ENCODE measurements at regions not wholly inside any gene's neighbourhood (a gene's known extent, or its start where the extent isn't known, plus 50 kb on each side); places are given as distances from the start of the nearest gene placed in this dataset.
"Not testable (repeated sequence)": the region's sequence is repeated elsewhere in the genome, so short reads cannot be mapped to it uniquely, and the experiment has no call there.

DNA sequence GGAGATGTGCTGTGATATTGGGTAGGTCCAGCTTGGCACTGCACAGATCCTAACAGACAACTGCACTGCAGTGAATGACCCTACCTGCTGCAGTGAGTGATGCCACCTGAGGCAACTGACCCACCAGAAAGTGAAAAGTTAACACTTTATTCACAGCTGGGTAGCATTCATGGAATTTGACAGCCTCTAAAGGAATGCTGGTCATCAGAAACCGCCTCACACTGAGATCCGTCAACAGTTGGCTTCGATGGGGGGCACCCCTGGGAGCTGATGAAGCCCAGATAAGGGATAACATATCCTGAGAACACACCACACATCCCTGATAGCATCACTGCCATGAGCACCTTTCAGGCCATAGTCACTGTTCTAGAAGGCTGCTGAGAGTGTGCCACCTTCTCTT is 272.4 kb upstream of the CRY1 start:
- no peak for DNase-seq (ENCODE audit: extremely low read depth, low read depth)

DNA sequence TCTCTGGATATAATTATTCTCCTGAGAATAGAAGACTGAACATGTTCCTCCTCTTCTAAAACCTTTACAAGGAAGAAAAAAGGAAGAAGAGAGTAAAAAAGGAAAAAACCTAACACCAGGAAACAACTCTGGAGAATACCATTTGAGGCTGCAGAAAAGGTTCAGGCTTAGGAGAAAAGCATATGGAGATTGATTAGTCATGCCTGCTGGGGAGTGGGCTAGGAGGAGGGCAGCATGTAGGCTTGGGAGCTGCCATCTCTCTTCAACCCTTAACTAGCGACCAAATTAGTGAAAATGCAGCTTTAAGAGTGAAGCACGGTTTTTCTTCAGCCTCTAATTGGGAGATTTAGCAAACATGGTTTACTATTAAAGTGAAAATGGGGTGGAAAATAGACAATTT is 273.0 kb upstream of the CRY1 start:
- no peak for DNase-seq (ENCODE audit: extremely low read depth, low read depth)

DNA sequence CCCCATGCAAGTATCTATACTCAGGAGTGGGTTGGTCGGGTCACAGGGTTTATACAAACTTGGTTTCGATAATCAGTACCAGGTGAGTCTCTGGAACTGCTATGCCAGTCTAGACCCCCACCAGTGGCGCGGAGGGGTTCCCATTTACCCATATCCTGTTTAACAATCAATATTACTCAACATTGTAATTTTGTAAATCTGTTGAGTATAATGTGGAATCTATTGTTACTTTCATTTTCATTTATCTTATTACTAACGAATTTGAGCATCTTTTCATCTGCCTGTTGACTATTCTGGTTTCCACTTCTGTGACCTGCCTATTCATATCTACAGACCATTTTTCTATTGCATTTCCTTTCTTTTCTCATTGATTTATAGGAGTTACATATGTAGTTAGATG is 275.2 kb upstream of the CRY1 start:
- DNase-seq (ENCODE audit: extremely low read depth, low read depth) = no peak

DNA sequence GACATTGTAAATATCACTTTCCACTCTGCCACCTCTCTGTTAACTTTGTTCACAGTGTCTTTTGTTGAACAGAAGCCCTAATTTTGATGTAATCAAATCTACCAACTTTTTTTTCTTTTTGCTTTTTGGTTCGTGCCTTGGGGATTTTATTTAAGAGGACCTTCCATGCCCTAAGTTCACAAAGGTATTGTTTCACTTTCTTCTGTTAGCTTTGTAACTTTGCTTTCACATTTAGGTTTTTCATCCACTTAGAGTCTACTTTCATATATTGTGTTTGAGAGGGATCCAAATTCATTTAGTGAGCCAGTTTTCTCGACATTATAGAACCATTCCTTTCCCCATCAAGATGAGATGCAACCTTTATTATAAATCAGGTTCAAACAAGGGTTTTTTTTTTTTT is 275.7 kb upstream of the CRY1 start:
- no peak for DNase-seq (ENCODE audit: extremely low read depth, low read depth)

DNA sequence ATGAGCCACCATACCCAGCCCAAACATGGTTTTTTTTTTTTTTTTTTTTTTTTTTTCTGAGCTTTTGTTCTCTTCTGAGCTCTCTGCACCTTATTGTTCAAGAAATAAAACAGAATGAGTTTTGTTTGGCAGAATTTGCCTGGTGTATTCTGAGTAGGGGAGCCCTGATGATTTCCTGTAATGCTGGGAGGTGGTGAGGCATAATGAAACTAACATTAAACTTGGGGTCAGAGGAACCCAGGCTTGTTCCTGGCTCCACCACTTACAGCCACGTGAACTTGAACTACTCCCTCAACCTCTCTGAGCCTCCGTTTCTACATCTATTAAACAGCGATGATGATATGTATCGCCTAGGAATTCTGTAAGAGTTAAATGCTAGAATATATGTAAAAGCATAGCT is 276.3 kb upstream of the CRY1 start:
- DNase-seq (ENCODE audit: extremely low read depth, low read depth) = no peak

DNA sequence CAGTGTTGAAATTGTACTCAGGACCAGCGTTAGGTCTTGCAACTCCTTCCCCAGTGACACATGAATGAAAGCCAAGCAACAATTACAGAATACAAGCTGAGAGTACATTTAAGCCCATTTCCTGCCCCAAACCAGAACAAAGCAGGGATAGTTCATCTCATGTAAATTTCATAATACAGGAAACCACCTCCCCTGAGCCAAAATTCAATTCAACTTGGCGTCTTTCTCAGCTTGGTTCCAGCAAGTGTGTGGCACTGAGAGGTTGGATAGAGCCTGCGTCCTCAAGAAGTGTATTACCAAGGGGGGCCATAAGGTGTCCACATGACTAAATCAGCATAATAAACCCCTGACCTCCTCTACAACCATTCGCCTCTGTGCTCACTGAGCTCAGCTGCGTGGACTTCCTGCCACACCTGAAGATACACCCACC is 278.9 kb upstream of the CRY1 start:
- DNase-seq (ENCODE audit: extremely low read depth, low read depth) = no peak

DNA sequence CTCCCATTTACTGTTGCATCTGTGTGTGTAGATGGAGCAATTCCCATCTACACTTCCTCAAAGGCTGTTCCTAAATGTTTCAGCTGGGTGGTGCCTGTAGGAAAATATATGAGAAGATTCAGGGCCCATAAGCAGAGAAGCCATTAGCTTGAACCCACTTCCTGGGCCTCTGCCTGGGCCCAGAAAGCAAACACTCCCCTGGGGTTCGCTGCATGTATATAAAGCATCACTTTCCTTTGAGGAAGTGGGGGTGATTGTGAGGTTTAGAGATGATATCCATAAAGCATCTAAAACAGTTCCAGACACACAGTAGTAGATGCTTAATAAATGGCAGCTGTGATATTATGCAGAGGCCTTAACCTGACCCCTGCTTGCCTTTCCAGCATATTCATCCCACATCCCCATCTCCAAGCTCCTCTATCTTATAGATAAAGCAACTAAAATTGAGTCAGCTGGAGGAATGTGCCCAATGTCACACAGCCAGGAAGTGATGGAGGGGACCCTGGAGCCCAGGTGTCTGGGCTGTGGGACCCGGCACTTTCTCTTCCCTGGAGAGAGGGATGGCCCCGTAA is 280.0 kb upstream of the CRY1 start:
- DNase-seq (ENCODE audit: extremely low read depth, low read depth) = no peak

DNA sequence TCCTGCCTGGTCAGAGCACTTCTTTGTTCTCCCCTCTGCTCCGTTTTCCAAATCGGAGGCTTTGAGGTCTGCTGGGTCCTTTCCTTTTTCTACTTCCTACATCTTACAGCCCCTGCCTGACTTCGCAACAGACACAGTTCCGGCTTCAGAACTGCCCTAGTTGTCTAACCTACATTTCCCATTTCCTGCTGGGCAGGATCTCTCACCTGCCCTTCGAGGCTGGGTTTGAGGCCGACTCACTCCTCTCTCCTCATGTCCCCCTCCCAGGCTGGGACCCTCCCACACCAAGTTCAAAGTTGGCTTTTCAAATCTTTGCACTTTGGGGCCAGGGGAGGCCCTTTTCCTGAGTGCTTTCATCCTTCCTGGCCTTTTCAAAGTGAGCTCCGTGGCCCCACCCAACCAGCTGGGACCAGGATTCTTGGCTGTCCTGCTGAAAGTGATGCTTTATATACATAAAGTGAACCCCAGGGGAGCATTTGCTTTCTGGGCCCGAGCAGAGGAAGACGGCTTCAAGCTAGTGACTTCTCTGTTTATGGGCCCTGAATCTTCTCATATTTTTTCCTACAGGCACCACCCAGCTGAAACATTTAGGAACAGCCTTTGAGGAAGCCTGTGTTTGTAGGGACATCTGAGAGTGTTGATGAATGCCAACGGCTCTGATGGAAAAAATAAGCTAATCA is 281.0 kb upstream of the CRY1 start:
- DNase-seq (ENCODE audit: extremely low read depth, low read depth) = no peak

DNA sequence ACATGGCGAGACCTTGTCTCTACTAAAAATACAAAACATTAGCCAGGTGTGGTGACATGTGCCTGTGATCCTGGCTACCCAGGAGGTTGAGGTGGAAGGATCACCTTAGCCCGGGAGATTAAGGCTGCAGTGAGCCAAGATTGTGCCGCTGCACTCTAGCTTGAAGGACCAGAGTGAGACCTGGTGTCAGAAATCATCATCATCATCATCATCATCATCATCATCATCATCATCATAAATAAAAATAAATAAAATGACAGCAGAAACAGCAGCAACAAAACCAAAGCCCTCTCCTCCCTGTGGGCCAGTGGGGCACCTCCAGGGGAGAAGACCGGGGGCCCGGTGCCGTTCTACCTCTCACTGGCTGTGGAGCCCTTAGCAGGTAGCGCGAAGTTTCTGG is 281.9 kb upstream of the CRY1 start:
- DNase-seq (ENCODE audit: extremely low read depth, low read depth) = no peak

DNA sequence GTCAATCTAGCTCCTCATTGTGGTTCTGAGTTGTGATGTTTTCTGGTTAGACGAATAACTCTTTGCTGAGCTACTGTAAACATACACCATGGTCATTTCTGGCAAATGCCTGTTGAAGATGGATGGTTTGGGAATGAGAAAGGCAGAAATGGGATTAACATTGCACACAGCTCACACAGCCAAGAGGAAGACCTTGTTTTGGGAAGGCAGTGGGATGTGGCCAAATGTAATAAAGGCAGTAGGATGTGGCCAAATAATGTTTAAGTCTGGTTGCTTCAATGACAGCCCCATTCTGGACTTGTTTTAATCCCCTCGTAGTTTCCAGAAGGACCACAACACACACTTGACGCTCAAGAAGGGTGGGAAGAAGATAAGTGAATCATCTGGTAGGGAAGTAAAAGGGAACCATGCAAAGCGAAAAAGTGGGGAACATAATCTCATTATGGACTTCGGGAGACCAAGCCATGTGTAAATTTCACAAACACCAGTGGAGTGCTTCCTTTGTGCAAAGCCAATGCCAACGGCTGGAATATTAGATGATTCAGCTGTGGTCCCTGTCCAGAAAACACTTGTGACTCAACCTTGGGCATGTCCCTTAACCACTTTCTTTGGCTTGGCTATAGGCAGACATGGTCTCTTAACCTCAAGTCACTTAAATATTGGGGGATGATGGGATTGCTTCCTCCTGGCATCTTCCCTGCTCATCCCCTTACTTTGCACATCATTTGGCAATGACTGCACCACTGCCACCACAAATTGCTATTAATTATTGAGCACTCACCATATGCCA is 284.4 kb upstream of the CRY1 start:
- DNase-seq (ENCODE audit: extremely low read depth, low read depth) = no peak

DNA sequence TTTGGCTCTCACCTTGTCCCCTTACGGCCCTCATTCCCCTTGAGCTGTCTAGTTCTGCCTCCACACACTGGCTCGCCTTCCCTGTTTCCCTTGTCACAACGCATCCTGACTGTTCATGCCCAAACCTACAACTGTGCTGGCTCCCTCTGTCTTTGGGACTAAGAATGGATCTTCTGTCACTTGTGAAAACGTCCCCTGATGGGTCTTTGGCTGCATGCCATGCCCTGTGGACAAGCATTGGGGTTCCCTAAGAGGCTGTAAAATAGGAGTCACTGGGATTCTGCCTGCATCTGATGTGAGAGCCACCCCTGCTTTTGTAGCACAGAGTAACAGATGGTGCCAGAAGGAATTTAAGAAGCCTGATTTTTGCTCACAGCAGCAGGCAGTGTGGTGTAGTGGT is 285.3 kb upstream of the CRY1 start:
- no peak for DNase-seq (ENCODE audit: extremely low read depth, low read depth)

DNA sequence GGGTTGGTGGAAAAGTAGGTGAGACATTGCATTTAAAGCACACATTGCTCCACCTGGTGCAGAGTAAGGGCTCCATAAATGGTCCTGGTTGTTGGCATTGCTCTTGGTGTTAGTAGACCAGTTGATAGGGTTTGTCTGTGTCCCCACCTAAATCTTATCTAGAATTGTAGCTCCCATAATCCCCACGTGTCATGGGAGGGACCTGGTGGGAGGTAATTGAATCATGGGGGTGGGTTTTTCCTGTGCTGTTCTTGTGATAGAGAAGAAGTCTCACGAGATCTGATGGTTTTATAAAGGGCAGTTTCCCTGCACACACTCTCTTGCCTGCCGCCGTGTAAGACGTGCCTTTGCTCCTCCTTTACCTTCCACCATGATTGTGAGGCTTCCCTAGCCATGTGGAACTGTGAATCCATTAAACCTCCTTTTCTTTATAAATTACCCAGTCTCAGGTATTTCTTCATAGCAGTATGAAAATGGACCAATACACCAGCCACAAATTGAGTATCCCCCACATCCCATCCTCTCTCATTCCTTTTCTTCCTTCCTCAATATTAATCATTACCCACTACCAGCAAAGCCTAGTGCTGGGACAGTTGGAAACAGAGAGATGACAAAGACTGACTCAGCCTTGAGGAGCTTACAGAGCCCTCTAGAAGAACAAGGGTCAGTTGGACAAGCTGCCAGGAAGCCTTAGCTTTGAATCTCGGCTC is 285.9 kb upstream of the CRY1 start:
- DNase-seq (ENCODE audit: extremely low read depth, low read depth) = not testable (repeated sequence)

DNA sequence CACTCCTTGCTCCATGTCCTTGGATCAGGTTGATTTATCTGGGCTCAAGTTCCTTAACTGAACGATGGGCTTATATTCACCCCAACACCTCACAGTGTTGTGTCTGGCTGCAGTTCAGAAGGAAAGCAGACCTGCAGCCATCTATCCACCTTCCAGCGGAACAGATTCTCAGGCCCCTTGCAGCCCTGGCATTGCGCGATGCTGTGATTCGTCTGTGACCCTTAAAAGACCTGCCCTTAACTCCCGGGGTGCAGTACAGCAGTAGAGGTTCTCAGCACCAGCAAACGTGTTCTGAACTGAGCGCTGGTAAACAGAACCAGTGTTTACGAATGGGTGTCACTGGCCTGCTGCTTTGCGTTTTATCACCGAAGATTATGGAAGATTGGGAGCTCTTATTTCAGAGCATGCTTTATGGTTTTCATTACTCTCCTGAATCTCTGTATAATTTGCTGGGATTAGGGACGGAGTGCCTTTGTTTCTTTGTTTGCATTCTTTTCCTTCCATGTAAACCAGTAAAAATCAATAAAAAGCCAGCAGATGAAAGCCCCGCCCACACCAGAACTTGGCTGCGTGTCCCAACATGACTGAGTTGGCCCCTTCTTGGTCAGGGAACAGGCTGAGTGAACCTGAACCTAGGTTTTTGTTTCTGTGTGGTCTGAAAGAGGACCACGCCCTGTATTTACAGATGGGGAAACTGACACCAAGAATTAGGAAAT is 286.7 kb upstream of the CRY1 start:
- no peak for DNase-seq (ENCODE audit: extremely low read depth, low read depth)

DNA sequence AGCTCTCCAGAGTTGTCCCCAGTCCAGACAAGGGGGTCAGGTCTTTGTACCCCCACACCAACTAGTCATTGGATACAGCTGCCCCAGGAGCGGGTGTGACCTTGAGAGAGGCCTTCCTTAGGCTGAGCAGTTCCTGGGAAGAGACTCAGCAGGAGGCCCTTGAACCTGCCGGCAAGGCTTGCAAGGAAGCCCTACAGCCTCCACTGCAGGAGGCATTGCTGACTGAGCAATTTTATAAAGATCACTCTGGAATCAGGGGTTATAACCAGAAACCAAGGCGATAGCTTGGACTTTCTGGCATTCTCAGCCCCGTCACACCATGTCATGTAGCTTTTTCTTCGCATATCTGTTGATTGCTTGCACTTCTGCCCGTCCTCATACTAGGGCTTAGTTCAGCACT is 291.3 kb upstream of the CRY1 start:
- DNase-seq (ENCODE audit: extremely low read depth, low read depth) = no peak

DNA sequence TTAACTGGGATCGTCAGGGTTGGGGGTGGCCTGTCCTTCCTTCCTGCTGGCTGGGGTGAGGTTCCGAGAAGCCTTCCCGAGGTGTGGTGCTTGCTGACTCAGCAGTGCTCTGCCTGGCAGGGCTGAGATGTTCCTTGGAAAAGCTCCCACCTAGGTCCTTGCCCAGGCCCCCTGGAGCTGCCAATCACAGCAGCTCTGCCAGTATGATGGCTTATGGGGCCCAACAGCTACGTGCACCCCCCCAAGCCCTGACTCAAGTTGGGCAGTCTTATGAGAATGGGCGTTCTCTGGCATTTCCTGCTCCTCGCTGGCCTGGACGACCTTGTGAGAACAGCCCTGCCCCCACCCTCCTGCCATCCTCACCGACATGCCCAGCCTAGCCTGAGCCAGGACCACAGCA is 292.2 kb upstream of the CRY1 start:
- no peak for DNase-seq (ENCODE audit: extremely low read depth, low read depth)

DNA sequence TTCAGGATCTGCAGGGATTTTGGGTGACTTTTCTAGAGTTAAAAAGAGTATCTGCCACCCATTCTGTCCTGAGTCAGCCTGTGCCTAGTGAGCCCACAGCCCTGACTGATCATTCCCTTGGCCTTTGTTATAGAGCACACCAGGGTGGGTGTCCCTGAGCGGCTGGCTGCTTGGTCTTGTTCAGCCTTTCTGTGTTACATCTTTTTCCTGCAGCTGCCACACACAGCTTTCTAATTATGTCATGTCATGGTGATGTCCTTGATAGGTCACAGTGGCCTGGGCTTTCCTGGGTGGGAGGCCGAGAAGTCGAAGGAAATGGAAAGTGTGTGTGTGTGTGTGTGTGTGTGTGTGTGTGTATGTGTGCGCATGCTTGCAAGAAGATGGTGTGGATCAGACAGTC is 293.2 kb upstream of the CRY1 start:
- no peak for DNase-seq (ENCODE audit: extremely low read depth, low read depth)

DNA sequence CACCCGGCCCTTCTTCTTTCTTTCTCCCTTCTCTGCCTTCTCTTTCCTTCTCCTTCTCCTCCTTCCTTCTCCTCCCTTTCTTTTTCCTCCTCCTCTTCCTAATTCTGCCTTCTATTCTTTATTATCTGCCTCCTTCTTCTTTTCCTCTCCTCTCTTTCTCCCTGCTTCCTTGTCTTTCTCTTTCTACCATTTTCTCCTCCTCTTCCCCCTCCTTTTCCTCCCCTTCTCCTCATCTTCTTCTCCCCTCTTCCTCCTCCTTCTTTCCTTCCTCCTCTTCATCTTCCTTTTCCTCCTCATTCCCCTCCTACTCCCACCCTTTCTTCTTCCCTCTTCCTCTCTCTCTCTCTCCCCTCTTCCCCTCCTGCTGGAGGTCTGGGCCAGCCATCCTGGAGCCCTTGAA is 294.9 kb upstream of the CRY1 start:
- DNase-seq (ENCODE audit: extremely low read depth, low read depth) = no peak

DNA sequence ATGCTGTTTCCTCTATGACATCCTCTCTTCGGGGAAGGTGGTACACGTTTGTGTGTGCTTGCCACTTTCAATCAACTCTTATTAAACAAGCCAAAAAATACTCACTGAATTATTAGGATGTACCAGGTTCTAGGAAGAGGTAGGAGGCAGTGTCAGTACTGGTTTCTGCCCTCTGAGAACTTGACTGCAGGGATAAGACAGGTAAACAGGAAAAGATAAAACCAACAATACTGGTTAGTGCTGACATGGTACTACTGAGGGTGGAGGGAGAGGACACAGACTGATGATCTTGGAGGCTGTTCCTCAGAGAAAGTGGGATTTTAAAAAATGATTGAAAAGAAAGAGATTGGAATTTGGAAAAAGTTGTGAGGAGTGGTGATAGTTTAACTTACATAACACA is 295.2 kb upstream of the PWP1 start:
- no peak for DNase-seq (ENCODE audit: extremely low read depth, low read depth)

DNA sequence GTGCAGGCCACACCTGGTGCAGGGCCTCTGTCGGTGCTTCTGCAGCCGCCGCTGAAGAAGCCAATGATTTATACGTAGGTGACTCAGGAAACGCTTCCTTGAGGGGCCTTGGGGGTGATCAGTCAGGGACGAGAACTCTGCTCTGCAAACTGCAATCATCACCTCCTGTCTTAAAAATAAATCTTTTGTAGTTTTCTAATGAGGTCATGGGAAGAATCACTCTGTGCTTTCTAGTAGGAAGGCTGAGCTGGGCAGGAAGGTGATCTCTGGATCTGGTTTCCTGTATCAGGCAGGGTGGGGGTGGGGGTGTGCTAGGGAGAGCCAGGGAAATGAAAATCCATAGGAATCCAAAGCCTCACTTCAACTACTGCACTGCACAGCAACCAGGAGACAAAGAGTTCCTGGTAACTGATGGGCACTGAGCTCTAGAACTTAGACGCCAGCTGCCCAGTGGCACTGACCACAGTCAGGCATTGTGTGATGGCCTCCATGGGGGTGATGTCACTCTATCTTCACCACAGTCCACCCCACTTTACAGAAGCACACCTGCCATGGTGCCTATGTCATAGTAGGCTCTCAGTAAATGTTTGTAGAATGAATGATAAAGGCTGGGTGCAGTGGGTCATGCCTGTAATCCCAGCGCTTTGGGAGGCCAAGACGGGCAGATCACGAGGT is 292.4 kb upstream of the PWP1 start:
- no peak for DNase-seq (ENCODE audit: extremely low read depth, low read depth)

DNA sequence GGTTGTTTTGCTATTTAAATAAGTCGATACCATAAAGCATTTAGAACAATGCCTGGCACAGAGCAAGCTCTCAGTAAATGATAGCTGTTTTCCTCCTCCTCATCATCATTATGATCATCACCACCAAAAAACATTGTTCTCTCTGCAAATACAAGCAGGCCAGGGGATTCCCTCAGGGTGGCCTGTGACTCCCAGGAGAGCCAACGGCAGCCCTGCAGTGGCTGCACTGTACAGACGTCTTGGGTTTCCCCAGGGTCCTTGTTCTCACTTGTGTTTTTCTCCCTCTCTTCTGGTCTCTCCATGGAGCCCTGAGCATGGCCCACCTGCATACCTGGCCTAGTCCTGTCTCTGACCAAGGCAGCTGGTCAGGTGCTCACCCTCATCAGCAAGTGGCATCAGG is 290.9 kb upstream of the PWP1 start:
- no peak for DNase-seq (ENCODE audit: extremely low read depth, low read depth)
